Upper lobe of left lung (tissue), 6 donors: ENCODE measurements at regions not wholly inside any gene's neighbourhood (a gene's known extent, or its start where the extent isn't known, plus 50 kb on each side); places are given as distances from the start of the nearest gene placed in this dataset.
A peak's percentile ranks its signal among the peaks of the same experiment; 100 is the strongest.

Experiments
- ATAC-seq, 2 donors: fragments of 200-7000 bp; cut with Tn5 transposase; one replicate each; pipeline ENCODE4 v1.9.1; 2022; ENCODE audit warnings: mild to moderate bottlenecking in 2 of 2, moderate library complexity in 2 of 2; ENCODE audit not compliant: low FRiP score in 2 of 2
- DNase-seq, 2 donors: peaks; one replicate each; pipeline ENCODE4 v3.0.0-alpha.2; 2019 to 2020
- H3K27ac ChIP-seq, 4 donors: fragments of 200-600 bp; sonication (generic); one replicate each; pipeline ENCODE4 v1.5.1; 2016 to 2019
- H3K27me3 ChIP-seq, 4 donors: fragments of 200-600 bp; sonication (generic); one replicate each; pipeline ENCODE4 v1.5.1; 2017 to 2019
- H3K36me3 ChIP-seq, 4 donors: fragments of 200-600 bp; sonication (generic); one replicate each; pipeline ENCODE4 v1.5.1; 2016 to 2019
- H3K4me1 ChIP-seq, 4 donors: fragments of 200-600 bp; sonication (generic); one replicate each; pipeline ENCODE4 v1.5.1; 2018 to 2019
- H3K4me3 ChIP-seq, 4 donors: fragments of 200-600 bp; sonication (generic); one replicate each; pipeline ENCODE4 v1.5.1; 2017 to 2019; ENCODE audit warnings: mild to moderate bottlenecking in 2 of 4, moderate library complexity in 1 of 4
- H3K9me3 ChIP-seq, 4 donors: fragments of 200-600 bp; sonication (generic); one replicate each; pipeline ENCODE4 v1.5.1; 2018 to 2019
- EP300 ChIP-seq, 4 donors: sonication (generic); formaldehyde crosslinking; IDR thresholded peaks; one replicate each; pipeline ENCODE4 v1.5.1; 2017; ENCODE audit warnings: antibody characterized with exemption in 4 of 4, control low read depth in 2 of 4
- POLR2A ChIP-seq, 4 donors: fragments of 450-650 bp; IDR thresholded peaks; one replicate each; pipeline ENCODE4 v1.5.1; 2016 to 2017; ENCODE audit warnings: antibody characterized with exemption in 4 of 4, mild to moderate bottlenecking in 2 of 4
- POLR2AphosphoS5 ChIP-seq, 2 donors: sonication (generic); formaldehyde crosslinking; IDR thresholded peaks; one replicate each; pipeline ENCODE4 v1.5.1; 2017; ENCODE audit warnings: antibody characterized with exemption in 2 of 2
- WGBS, 2 donors: methylation state at CpG; one replicate each; pipeline ENCODE4 v1.1.5; 2017 to 2018; 5-methylcytosine and 5-hydroxymethylcytosine counted together
- TF ChIP-seq, protein P1 (sequence below), 6 experiments: fragments of 450-650 bp in 4 of 6; fragments of 200-600 bp in 2 of 6; sonication (generic) in 2 of 6; IDR thresholded peaks; one replicate each; pipeline ENCODE4 v1.5.1; 2016 to 2019; ENCODE audit warnings: antibody characterized with exemption in 6 of 6
- donor health status: DM: no; HTN: no; CAD: no; lungs with moderate emphysema.
- donor health status: DM: no; HTN: yes; CAD: no; lungs with severe emphysema.

DNA sequence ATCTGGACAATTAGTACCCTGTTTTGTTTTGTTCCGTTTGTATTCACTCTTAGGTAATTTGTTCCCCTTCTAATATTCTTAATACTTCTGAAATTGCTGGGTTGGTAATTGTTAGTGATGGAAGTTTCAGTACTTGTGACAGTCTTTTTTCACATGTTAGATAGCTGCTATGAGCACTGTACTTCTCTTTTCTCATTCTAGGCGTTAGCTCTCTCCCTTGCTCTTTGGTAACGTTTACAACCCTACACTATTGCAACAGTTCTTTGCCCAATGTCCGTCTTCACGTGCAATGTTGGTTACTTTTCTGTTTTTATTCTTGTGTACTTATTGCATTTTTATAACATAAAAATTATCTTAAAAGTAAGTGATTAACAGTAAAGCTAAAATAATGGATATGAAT is 1509.0 kb downstream of the MAT2B start:
- ATAC-seq (peak in 1 of 2 donors; percentile 71), DNase-seq (no peak)
- Histone ChIP-seq H3K36me3 (no peaks in the 10 kb centered on the region), H3K4me3 (no peak overlapping the region), H3K4me1 (peaks cover 0 to 4% (median 0%) of the 10 kb centered on the region in 4 donors), H3K9me3 (no peaks in the 10 kb centered on the region), H3K27ac (no peak overlapping the region), H3K27me3 (no peaks in the 10 kb centered on the region)
- no peak for TF ChIP-seq EP300 (IDR thresholded peaks at IDR 0.05)
- TF ChIP-seq POLR2AphosphoS5 (IDR thresholded peaks at IDR 0.05), result no peak
- TF ChIP-seq, protein P1, sequence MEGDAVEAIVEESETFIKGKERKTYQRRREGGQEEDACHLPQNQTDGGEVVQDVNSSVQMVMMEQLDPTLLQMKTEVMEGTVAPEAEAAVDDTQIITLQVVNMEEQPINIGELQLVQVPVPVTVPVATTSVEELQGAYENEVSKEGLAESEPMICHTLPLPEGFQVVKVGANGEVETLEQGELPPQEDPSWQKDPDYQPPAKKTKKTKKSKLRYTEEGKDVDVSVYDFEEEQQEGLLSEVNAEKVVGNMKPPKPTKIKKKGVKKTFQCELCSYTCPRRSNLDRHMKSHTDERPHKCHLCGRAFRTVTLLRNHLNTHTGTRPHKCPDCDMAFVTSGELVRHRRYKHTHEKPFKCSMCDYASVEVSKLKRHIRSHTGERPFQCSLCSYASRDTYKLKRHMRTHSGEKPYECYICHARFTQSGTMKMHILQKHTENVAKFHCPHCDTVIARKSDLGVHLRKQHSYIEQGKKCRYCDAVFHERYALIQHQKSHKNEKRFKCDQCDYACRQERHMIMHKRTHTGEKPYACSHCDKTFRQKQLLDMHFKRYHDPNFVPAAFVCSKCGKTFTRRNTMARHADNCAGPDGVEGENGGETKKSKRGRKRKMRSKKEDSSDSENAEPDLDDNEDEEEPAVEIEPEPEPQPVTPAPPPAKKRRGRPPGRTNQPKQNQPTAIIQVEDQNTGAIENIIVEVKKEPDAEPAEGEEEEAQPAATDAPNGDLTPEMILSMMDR (IDR thresholded peaks at IDR 0.05), result no peak
- TF ChIP-seq POLR2A (IDR thresholded peaks at IDR 0.05), result no peak
- 54 to 70% methylated on average over 5 of the region's 5 CpGs for WGBS, 2 donors

DNA sequence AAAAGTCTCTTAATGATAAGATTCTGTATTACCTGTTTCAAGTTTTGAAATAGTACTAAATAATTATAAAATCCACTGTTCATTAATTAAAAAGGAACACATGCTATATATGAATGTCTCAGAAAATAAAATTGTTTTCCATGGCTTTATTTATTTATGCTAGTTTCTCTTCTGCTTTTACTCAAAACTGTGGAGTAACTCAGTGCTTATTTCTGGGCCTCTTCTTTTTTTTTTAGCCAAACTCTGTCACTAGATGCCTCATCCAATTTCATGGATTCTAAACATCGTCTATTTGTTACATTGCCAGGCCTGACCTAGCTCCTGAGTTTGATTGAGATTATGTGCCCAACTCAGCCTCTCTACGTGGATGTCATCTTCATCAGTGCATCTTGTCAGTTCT is 1509.7 kb downstream of the MAT2B start:
- H3K27ac ChIP-seq, result no peak overlapping the region
- H3K4me1 ChIP-seq, result peaks cover 0 to 4% (median 0%) of the 10 kb centered on the region in 4 donors
- H3K4me3 ChIP-seq, result no peak overlapping the region
- no peaks in the 10 kb centered on the region for H3K27me3 ChIP-seq
- ATAC-seq (peak in 1 of 2 donors; percentile 42), DNase-seq (no peak)
- 67 to 75% methylated on average over 2 of the region's 2 CpGs for WGBS, 2 donors
- TF ChIP-seq, protein P1 (IDR thresholded peaks at IDR 0.05), result no peak
- no peak for TF ChIP-seq EP300 (IDR thresholded peaks at IDR 0.05)
- no peaks in the 10 kb centered on the region for H3K9me3 ChIP-seq
- no peaks in the 10 kb centered on the region for H3K36me3 ChIP-seq

DNA sequence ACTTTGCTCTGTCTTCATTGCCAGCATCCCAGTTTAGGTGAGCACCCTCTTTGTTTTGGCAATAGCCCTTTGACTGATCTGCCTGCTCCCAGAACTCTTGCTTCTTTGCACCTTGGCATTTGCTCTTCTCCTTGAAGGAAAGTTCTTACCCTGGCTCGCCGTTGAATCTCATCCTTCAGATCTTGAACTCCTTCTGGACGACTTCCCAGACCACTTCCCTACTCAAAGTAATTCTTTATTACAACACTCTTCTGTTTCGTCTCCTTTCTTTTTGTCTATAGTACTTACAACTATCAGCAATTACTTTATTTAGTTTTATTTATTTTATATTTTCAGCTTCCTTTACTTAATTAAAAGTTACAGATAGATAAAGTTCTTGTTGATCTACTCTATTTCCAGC is 1510.1 kb downstream of the MAT2B start:
- H3K9me3 ChIP-seq, result no peaks in the 10 kb centered on the region
- no peaks in the 10 kb centered on the region for H3K27me3 ChIP-seq
- ATAC-seq, result peak in 1 of 2 donors; percentile 23
- no peak overlapping the region for H3K27ac ChIP-seq
- no peaks in the 10 kb centered on the region for H3K36me3 ChIP-seq
- no peak for DNase-seq
- no peak overlapping the region for H3K4me3 ChIP-seq
- TF ChIP-seq POLR2A (IDR thresholded peaks at IDR 0.05) (no peak), POLR2AphosphoS5 (IDR thresholded peaks at IDR 0.05) (no peak), EP300 (IDR thresholded peaks at IDR 0.05) (no peak)
- 11 to 13% methylated on average over 4 of the region's 4 CpGs for WGBS, 2 donors
- H3K4me1 ChIP-seq, result peaks cover 0 to 4% (median 0%) of the 10 kb centered on the region in 4 donors

DNA sequence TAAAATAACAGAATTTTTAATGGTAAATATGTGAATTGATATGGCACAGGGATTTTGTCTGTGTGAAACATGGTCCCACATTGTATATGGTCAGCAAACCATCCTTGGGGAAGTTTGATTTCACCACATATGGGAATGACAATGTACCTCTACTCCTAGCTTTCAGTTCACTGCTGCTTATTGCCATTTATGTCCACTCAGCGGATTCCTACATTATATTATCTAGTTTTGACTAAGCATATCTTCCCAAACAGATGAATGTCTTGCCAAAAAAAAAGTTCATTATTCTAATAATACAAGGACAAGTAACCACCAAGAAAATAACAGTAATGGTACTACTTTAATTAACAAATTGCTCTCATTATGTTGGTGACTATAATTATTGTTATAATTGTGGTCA is 1521.6 kb downstream of the MAT2B start:
- DNase-seq (no peak), ATAC-seq (no peak)
- 82 to 100% methylated on average over 1 of the region's 1 CpG for WGBS, 2 donors
- Histone ChIP-seq H3K9me3 (no peaks in the 10 kb centered on the region), H3K27ac (no peak overlapping the region), H3K4me1 (no peaks in the 10 kb centered on the region), H3K4me3 (no peak overlapping the region), H3K36me3 (no peaks in the 10 kb centered on the region), H3K27me3 (no peaks in the 10 kb centered on the region)
- TF ChIP-seq, protein P1 (IDR thresholded peaks at IDR 0.05), result no peak
- TF ChIP-seq POLR2AphosphoS5 (IDR thresholded peaks at IDR 0.05), result no peak
- TF ChIP-seq POLR2A (IDR thresholded peaks at IDR 0.05), result no peak
- no peak for TF ChIP-seq EP300 (IDR thresholded peaks at IDR 0.05)

DNA sequence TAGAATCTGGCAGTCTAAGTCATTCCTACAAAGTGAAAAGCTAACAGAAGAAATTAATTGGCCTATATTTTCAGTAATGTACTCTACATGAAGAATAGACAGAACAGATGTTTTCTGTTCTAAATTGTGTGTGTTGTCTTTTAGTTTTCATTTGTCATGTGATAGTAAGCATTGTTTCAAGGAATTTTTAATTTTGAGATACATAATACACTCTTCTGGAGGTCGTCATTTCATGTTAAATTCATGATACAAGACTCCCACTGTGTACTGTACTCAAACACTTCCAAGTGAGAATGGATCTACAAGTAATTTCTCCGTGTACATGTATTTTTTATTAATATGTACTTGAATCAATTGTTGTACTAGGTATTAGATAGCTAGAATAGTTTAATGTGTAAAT is 1522.9 kb downstream of the MAT2B start:
- WGBS, 2 donors, result 45 to 50% methylated on average over 2 of the region's 2 CpGs
- no peaks in the 10 kb centered on the region for H3K36me3 ChIP-seq
- no peak overlapping the region for H3K4me3 ChIP-seq
- H3K27ac ChIP-seq, result no peak overlapping the region
- ATAC-seq, result no peak
- H3K27me3 ChIP-seq, result no peaks in the 10 kb centered on the region
- TF ChIP-seq POLR2AphosphoS5 (IDR thresholded peaks at IDR 0.05), result no peak
- TF ChIP-seq EP300 (IDR thresholded peaks at IDR 0.05), result no peak
- TF ChIP-seq POLR2A (IDR thresholded peaks at IDR 0.05), result no peak
- TF ChIP-seq, protein P1 (IDR thresholded peaks at IDR 0.05), result no peak
- no peak for DNase-seq
- H3K4me1 ChIP-seq, result no peaks in the 10 kb centered on the region
- no peaks in the 10 kb centered on the region for H3K9me3 ChIP-seq
